H1 (cell line): ENCODE measurements at regions not wholly inside any gene's neighbourhood (a gene's known extent, or its start where the extent isn't known, plus 50 kb on each side); places are given as distances from the start of the nearest gene placed in this dataset.

Experiments used
- CREB1 ChIP-seq: IDR thresholded peaks from 2 replicates; pipeline ENCODE4 v1.6.1; 2012; ENCODE audit warnings: inconsistent platforms
- NRF1 ChIP-seq: IDR thresholded peaks from 2 replicates; pipeline ENCODE4 v1.6.1; 2011; ENCODE audit warnings: mild to moderate bottlenecking, low read depth, low read length, improper control_type of control experiment
- POLR2AphosphoS5 ChIP-seq: IDR thresholded peaks from 2 replicates; pipeline ENCODE4 v1.6.1; 2011; ENCODE audit warnings: low read depth, low read length
- RAD21 ChIP-seq, 2 experiments: IDR thresholded peaks in 1 of 2; conservative IDR thresholded peaks in 1 of 2; 2 replicates each; pipeline ENCODE4 v1.6.1; 2011; ENCODE audit warnings: low read depth in 2 of 2, low read length in 2 of 2, improper control_type of control experiment in 1 of 2, inconsistent platforms in 1 of 2, mild to moderate bottlenecking in 1 of 2, moderate library complexity in 1 of 2
- SUZ12 ChIP-seq: fragments of 200-600 bp; sonication (generic); IDR thresholded peaks from 2 replicates; pipeline ENCODE4 v1.6.1; 2012; ENCODE audit warnings: mild to moderate bottlenecking, inconsistent platforms, low read length, moderate library complexity, mixed read lengths
- TBP ChIP-seq: IDR thresholded peaks from 2 replicates; pipeline ENCODE4 v1.6.1; 2011; ENCODE audit warnings: low read depth, low read length, improper control_type of control experiment
- TF ChIP-seq, protein P1 (sequence below), 3 experiments: IDR thresholded peaks; 1 replicate in 2 of 3; 2 replicates in 1 of 3; pipeline versions ENCODE4 v1.5.1 to v1.6.1; 2011; ENCODE audit warnings: low read length in 3 of 3, mild to moderate bottlenecking in 3 of 3, inconsistent platforms in 2 of 3, low read depth in 1 of 3, moderate library complexity in 1 of 3; ENCODE audit not compliant: insufficient read depth in 1 of 3; ENCODE audit errors: control extremely low read depth in 1 of 3
- TF ChIP-seq, protein P2 (sequence below): IDR thresholded peaks from 2 replicates; pipeline ENCODE4 v1.6.1; 2012; ENCODE audit warnings: inconsistent platforms
- TF ChIP-seq, protein P3 (sequence below): IDR thresholded peaks from 2 replicates; pipeline ENCODE4 v1.6.1; 2012; ENCODE audit warnings: low read length, inconsistent platforms

DNA sequence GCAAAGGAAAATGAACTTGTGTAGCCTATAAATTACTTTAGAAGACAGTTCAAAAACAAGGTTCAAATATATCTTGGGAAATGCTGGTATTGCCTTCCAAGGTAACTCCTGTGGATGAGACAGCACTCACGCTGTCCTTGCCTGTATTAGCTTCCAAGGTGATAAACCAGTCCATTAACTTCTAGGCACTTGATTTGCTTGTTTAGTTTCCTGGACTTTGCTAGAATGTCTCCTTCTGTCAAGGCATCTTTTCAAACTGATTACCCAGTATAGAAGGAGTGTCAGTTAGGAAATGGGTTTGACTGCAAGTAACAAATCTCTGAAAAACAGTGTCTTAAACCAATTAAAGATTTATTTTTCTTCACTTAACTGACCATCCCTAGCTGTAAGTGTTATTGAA is 103.4 kb upstream of the SLC22A23 start:
- TF ChIP-seq, protein P1, sequence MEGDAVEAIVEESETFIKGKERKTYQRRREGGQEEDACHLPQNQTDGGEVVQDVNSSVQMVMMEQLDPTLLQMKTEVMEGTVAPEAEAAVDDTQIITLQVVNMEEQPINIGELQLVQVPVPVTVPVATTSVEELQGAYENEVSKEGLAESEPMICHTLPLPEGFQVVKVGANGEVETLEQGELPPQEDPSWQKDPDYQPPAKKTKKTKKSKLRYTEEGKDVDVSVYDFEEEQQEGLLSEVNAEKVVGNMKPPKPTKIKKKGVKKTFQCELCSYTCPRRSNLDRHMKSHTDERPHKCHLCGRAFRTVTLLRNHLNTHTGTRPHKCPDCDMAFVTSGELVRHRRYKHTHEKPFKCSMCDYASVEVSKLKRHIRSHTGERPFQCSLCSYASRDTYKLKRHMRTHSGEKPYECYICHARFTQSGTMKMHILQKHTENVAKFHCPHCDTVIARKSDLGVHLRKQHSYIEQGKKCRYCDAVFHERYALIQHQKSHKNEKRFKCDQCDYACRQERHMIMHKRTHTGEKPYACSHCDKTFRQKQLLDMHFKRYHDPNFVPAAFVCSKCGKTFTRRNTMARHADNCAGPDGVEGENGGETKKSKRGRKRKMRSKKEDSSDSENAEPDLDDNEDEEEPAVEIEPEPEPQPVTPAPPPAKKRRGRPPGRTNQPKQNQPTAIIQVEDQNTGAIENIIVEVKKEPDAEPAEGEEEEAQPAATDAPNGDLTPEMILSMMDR (IDR thresholded peaks at IDR 0.05; ENCODE audit: control extremely low read depth in 1 of 3, insufficient read depth in 1 of 3, low read depth in 1 of 3, low read length in 3 of 3): no peak
- TF ChIP-seq, protein P2, sequence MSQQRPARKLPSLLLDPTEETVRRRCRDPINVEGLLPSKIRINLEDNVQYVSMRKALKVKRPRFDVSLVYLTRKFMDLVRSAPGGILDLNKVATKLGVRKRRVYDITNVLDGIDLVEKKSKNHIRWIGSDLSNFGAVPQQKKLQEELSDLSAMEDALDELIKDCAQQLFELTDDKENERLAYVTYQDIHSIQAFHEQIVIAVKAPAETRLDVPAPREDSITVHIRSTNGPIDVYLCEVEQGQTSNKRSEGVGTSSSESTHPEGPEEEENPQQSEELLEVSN: no peak
- TF ChIP-seq RAD21 (IDR thresholded peaks at IDR 0.05 in 1 of 2, conservative IDR thresholded peaks at IDR 0.05 in 1 of 2; ENCODE audit: low read depth in 2 of 2, low read length in 2 of 2) (no peak), NRF1 (no peak), POLR2AphosphoS5 (no peak), CREB1 (no peak), TBP (no peak), SUZ12 (no peak)
- TF ChIP-seq, protein P3, sequence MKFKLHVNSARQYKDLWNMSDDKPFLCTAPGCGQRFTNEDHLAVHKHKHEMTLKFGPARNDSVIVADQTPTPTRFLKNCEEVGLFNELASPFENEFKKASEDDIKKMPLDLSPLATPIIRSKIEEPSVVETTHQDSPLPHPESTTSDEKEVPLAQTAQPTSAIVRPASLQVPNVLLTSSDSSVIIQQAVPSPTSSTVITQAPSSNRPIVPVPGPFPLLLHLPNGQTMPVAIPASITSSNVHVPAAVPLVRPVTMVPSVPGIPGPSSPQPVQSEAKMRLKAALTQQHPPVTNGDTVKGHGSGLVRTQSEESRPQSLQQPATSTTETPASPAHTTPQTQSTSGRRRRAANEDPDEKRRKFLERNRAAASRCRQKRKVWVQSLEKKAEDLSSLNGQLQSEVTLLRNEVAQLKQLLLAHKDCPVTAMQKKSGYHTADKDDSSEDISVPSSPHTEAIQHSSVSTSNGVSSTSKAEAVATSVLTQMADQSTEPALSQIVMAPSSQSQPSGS: no peak
